ENCODE measurements at regions not wholly inside any gene's neighbourhood (a gene's known extent, or its start where the extent isn't known, plus 50 kb on each side); places are given as distances from the start of the nearest gene placed in this dataset.

GRCh38 chr14:44712024-44712815, 205.1 kb upstream of the FSCB start:
- H3K9me3 Mint-ChIP-seq: no peaks in the 10 kb centered on the region
- no peak for TF ChIP-seq CTCF (IDR thresholded peaks at IDR 0.05; ENCODE audit: unreplicated experiment)
- no peak overlapping the region for H3K4me3 Mint-ChIP-seq
- no peak for DNase-seq (ENCODE audit: low spot score in 2 of 2, unreplicated experiment in 2 of 2)
- H3K27me3 Mint-ChIP-seq (ENCODE audit: low read depth): no peaks in the 10 kb centered on the region
- H3K4me1 Mint-ChIP-seq: peaks cover 7% of the 10 kb centered on the region
- H3K36me3 Mint-ChIP-seq: no peaks in the 10 kb centered on the region
- no peak overlapping the region for H3K27ac Mint-ChIP-seq

- no peak for TF ChIP-seq CTCF (IDR thresholded peaks at IDR 0.05; ENCODE audit: unreplicated experiment)
- DNase-seq (ENCODE audit: low spot score in 2 of 2, unreplicated experiment in 2 of 2): no peak
- H3K27ac Mint-ChIP-seq: no peak overlapping the region
- no peak overlapping the region for H3K4me3 Mint-ChIP-seq
- peaks cover 2% of the 10 kb centered on the region for H3K36me3 Mint-ChIP-seq
- H3K9me3 Mint-ChIP-seq: peaks cover 19% of the 10 kb centered on the region
- peaks cover 26% of the 10 kb centered on the region for H3K4me1 Mint-ChIP-seq
- no peaks in the 10 kb centered on the region for H3K27me3 Mint-ChIP-seq (ENCODE audit: low read depth)
Measured at GRCh38 chr14:44701563-44702263, 194.6 kb upstream of the FSCB start.

GRCh38 chr14:44700694-44701093, 193.6 kb upstream of the FSCB start:
- Mint-ChIP-seq H3K4me1 (peaks cover 26% of the 10 kb centered on the region), H3K27me3 (ENCODE audit: low read depth) (no peaks in the 10 kb centered on the region)
- no peak for TF ChIP-seq CTCF (IDR thresholded peaks at IDR 0.05; ENCODE audit: unreplicated experiment)

GRCh38 chr14:44700184-44700583, 193.1 kb upstream of the FSCB start:
- H3K4me3 Mint-ChIP-seq: no peak overlapping the region
- TF ChIP-seq CTCF (IDR thresholded peaks at IDR 0.05; ENCODE audit: unreplicated experiment): no peak
- H3K4me1 Mint-ChIP-seq: peaks cover 26% of the 10 kb centered on the region
- no peak for DNase-seq (ENCODE audit: low spot score in 2 of 2, unreplicated experiment in 2 of 2)
- no peaks in the 10 kb centered on the region for H3K27me3 Mint-ChIP-seq (ENCODE audit: low read depth)
- no peak overlapping the region for H3K27ac Mint-ChIP-seq
- peaks cover 21% of the 10 kb centered on the region for H3K9me3 Mint-ChIP-seq
- H3K36me3 Mint-ChIP-seq: peaks cover 2% of the 10 kb centered on the region

More at GRCh38 chr14:44700694-44701093, 193.6 kb upstream of the FSCB start:
- Mint-ChIP-seq H3K9me3 (peaks cover 21% of the 10 kb centered on the region), H3K36me3 (peaks cover 2% of the 10 kb centered on the region), H3K27ac (no peak overlapping the region), H3K4me3 (no peak overlapping the region)
- no peak for DNase-seq (ENCODE audit: low spot score in 2 of 2, unreplicated experiment in 2 of 2)

GRCh38 chr14:44699391-44699790, 192.3 kb upstream of the FSCB start:
- H3K36me3 Mint-ChIP-seq: peaks cover 2% of the 10 kb centered on the region
- H3K9me3 Mint-ChIP-seq: peaks cover 25% of the 10 kb centered on the region
- DNase-seq (ENCODE audit: low spot score in 2 of 2, unreplicated experiment in 2 of 2): no peak
- H3K27ac Mint-ChIP-seq: no peak overlapping the region
- H3K27me3 Mint-ChIP-seq (ENCODE audit: low read depth): no peaks in the 10 kb centered on the region
- peaks cover 26% of the 10 kb centered on the region for H3K4me1 Mint-ChIP-seq
- H3K4me3 Mint-ChIP-seq: no peak overlapping the region
- no peak for TF ChIP-seq CTCF (IDR thresholded peaks at IDR 0.05; ENCODE audit: unreplicated experiment)
